ENCODE measurements at regions not wholly inside any gene's neighbourhood (a gene's known extent, or its start where the extent isn't known, plus 50 kb on each side); places are given as distances from the start of the nearest gene placed in this dataset.
"Not testable (repeated sequence)": the region's sequence is repeated elsewhere in the genome, so short reads cannot be mapped to it uniquely, and the experiment has no call there.

DNA sequence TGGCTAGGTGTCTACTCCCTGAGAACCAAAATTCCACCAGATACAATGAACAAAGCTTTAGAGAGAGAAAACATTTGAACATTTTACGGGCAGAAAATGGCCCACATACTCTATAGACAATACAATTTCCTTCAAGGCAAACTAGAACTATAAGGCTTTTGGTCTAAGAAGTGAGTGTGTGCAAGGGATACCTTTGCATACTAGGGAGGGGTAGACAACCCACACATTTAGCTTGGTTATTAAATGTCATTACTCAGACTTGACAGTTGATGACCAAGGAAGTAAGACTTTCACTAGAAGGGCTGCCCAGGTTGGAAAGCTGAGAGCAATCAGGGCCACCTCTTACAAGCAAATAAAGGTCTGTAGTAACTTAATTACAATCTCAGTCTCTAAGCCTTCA lies 64.0 kb upstream of the PLEKHM1 start:
- not testable (repeated sequence) for H3K27me3 Mint-ChIP-seq; H3K9me3 Mint-ChIP-seq; DNase-seq (ENCODE audit: extremely low spot score, unreplicated experiment); H3K36me3 Mint-ChIP-seq; H3K27ac Mint-ChIP-seq; H3K4me3 Mint-ChIP-seq; H3K4me1 Mint-ChIP-seq (ENCODE audit: unreplicated experiment)

- not testable (repeated sequence) for H3K9me3 Mint-ChIP-seq; H3K27me3 Mint-ChIP-seq; H3K27ac Mint-ChIP-seq; H3K4me1 Mint-ChIP-seq (ENCODE audit: unreplicated experiment); H3K36me3 Mint-ChIP-seq; DNase-seq (ENCODE audit: extremely low spot score, unreplicated experiment); H3K4me3 Mint-ChIP-seq
Measured at GRCh38 chr17:45558821-45559220, 68.3 kb upstream of the PLEKHM1 start.

GRCh38 chr17:45562868-45563267 lies 72.3 kb upstream of the PLEKHM1 start:
- not testable (repeated sequence) for H3K4me3 Mint-ChIP-seq; H3K27ac Mint-ChIP-seq; H3K4me1 Mint-ChIP-seq (ENCODE audit: unreplicated experiment); H3K36me3 Mint-ChIP-seq; DNase-seq (ENCODE audit: extremely low spot score, unreplicated experiment); H3K27me3 Mint-ChIP-seq; H3K9me3 Mint-ChIP-seq

GRCh38 chr17:45563283-45563682 lies 72.8 kb upstream of the PLEKHM1 start:
- H3K4me3 Mint-ChIP-seq; H3K27ac Mint-ChIP-seq; H3K27me3 Mint-ChIP-seq; H3K4me1 Mint-ChIP-seq (ENCODE audit: unreplicated experiment); DNase-seq (ENCODE audit: extremely low spot score, unreplicated experiment); H3K9me3 Mint-ChIP-seq; H3K36me3 Mint-ChIP-seq: not testable (repeated sequence)

- not testable (repeated sequence) for H3K4me1 Mint-ChIP-seq (ENCODE audit: unreplicated experiment); DNase-seq (ENCODE audit: extremely low spot score, unreplicated experiment); H3K27ac Mint-ChIP-seq; H3K9me3 Mint-ChIP-seq; H3K36me3 Mint-ChIP-seq; H3K4me3 Mint-ChIP-seq; H3K27me3 Mint-ChIP-seq
Measured at GRCh38 chr17:45568275-45568674, 77.8 kb upstream of the PLEKHM1 start.

GRCh38 chr17:45573326-45573725 lies 82.8 kb upstream of the PLEKHM1 start:
- not testable (repeated sequence) for H3K27ac Mint-ChIP-seq; H3K4me3 Mint-ChIP-seq; H3K9me3 Mint-ChIP-seq; H3K27me3 Mint-ChIP-seq; DNase-seq (ENCODE audit: extremely low spot score, unreplicated experiment)
- Mint-ChIP-seq H3K4me1 (ENCODE audit: unreplicated experiment) (peaks cover 20% of the 10 kb centered on the region), H3K36me3 (peaks cover 12% of the 10 kb centered on the region)

DNA sequence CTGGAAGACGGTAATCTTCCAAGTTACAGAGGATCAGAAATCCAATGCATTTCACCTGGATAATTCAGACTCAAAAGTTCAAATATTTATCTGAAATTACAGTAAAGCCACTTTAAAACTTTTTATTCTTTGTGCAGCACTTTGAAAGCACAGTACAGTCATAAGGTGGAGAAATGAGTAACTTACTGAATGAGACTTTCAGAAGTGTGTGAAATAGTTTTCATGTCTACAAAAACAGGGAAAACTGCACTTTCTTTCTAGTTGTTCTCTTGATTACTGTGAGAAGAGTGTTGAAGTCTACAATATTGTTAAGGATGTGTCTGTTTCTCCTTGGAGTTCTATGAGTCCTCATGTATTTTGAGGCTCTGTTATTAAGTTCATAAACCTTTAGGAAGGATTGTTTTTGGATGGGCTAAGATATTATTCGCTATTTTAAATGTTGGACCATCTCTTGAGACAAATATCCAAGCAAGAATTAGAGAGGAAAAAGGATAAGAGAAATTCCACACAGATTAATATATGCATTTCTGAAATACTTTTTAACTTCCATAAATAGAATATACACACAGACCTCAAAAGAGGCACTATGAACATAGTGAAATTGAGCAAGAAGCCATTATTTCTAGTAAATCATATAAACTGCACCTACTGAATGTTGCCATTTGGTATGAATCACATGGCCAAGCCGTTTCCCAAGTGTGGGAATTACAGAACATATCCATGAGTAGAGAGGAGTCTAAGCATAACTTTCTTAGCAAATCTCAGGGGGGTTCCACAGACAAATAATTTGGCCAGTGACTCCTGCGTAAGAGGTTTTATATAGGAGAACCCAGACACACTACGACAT lies 83.6 kb upstream of the PLEKHM1 start:
- no peaks in the 10 kb centered on the region for H3K9me3 Mint-ChIP-seq
- no peak overlapping the region for H3K27ac Mint-ChIP-seq

GRCh38 chr17:45575126-45575885 lies 84.8 kb upstream of the PLEKHM1 start:
- Mint-ChIP-seq H3K27me3 (no peaks in the 10 kb centered on the region), H3K27ac (no peak overlapping the region), H3K4me1 (ENCODE audit: unreplicated experiment) (peaks cover 37% of the 10 kb centered on the region), H3K9me3 (no peaks in the 10 kb centered on the region), H3K36me3 (peaks cover 15% of the 10 kb centered on the region), H3K4me3 (no peak overlapping the region)
- no peak for TF ChIP-seq CTCF (conservative IDR thresholded peaks at IDR 0.05)
- no peak for DNase-seq (ENCODE audit: extremely low spot score, unreplicated experiment)

More for the DNA sequence above, 83.6 kb upstream of the PLEKHM1 start:
- peaks cover 25% of the 10 kb centered on the region for H3K4me1 Mint-ChIP-seq (ENCODE audit: unreplicated experiment)
- no peak for DNase-seq (ENCODE audit: extremely low spot score, unreplicated experiment)
- peaks cover 12% of the 10 kb centered on the region for H3K36me3 Mint-ChIP-seq
- no peaks in the 10 kb centered on the region for H3K27me3 Mint-ChIP-seq
- no peak for TF ChIP-seq CTCF (conservative IDR thresholded peaks at IDR 0.05)
- no peak overlapping the region for H3K4me3 Mint-ChIP-seq

DNA sequence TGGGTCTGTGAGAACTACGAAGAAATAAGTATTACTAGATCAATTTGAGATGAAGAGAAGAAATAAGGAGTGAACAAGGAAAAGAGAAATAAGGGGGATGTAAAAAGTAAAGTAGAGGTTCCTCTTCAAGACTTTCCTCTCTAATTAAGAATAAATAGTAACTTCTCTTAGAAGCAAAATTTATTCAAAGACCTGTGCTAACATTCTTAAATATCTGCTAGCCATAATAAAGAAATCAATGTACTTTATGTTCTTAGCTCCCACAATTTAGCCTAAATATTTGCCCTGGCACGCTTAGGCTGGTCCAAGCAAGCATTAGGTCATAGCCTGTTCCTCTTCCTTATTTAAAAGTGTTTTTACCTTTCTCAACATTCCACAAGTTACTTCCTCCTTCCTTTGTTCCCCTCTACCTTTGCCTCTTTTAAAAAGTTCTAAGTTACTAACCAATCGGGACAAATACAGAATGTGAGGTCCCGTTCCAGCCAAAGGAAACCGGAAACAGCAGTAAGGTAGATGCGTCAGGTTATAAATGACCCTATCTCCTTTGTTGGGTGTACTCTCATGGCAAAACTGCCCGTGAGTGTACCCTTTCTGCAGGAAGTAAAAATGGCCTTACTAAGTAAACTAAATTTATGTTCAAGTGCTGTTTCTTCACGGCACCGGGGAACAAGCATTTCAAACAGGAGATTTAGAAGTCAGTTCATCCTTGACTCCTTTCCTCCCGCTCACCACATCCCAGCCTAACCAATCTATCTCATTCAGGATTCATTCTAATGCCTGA lies 86.2 kb upstream of the PLEKHM1 start:
- not testable (repeated sequence) for H3K4me3 Mint-ChIP-seq; H3K27ac Mint-ChIP-seq; DNase-seq (ENCODE audit: extremely low spot score, unreplicated experiment); H3K27me3 Mint-ChIP-seq; H3K9me3 Mint-ChIP-seq
- H3K4me1 Mint-ChIP-seq (ENCODE audit: unreplicated experiment) = peaks cover 42% of the 10 kb centered on the region
- H3K36me3 Mint-ChIP-seq = peaks cover 20% of the 10 kb centered on the region
